GM19023 (cell line): ENCODE measurements at regions not wholly inside any gene's neighbourhood (a gene's known extent, or its start where the extent isn't known, plus 50 kb on each side); places are given as distances from the start of the nearest gene placed in this dataset.
"Not testable (repeated sequence)": the region's sequence is repeated elsewhere in the genome, so short reads cannot be mapped to it uniquely, and the experiment has no call there.

Experiments
- ATAC-seq: cut with Tn5 transposase; IDR thresholded peaks from one replicate; pipeline ENCODE4 v1.9.1; 2021; ENCODE audit warnings: mild to moderate bottlenecking, moderate library complexity; ENCODE audit not compliant: unreplicated experiment

- ATAC-seq, result no peak
Measured at GRCh38 chr2:126288362-126288761, 367.6 kb upstream of the GYPC start.

- not testable (repeated sequence) for ATAC-seq
Measured at GRCh38 chr2:126293962-126294361, 362.0 kb upstream of the GYPC start.

GRCh38 chr2:126299469-126299976 is 356.4 kb upstream of the GYPC start:
- no peak for ATAC-seq

GRCh38 chr2:126300348-126300747 is 355.6 kb upstream of the GYPC start:
- ATAC-seq, result no peak

- ATAC-seq, result no peak
Measured at GRCh38 chr2:126302043-126302442, 353.9 kb upstream of the GYPC start.

- ATAC-seq, result no peak
Measured at GRCh38 chr2:126303113-126303512, 352.8 kb upstream of the GYPC start.

- no peak for ATAC-seq
Measured at GRCh38 chr2:126304154-126304553, 351.8 kb upstream of the GYPC start.

- no peak for ATAC-seq
Measured at GRCh38 chr2:126306539-126306938, 349.4 kb upstream of the GYPC start.

- ATAC-seq, result no peak
Measured at GRCh38 chr2:126307740-126308139, 348.2 kb upstream of the GYPC start.

GRCh38 chr2:126309185-126309584 is 346.8 kb upstream of the GYPC start:
- no peak for ATAC-seq

- ATAC-seq, result no peak
Measured at GRCh38 chr2:126312579-126312978, 343.4 kb upstream of the GYPC start.

- no peak for ATAC-seq
Measured at GRCh38 chr2:126315828-126316227, 340.1 kb upstream of the GYPC start.

GRCh38 chr2:126317790-126318431 is 338.0 kb upstream of the GYPC start:
- ATAC-seq, result no peak

GRCh38 chr2:126322342-126322741 is 333.6 kb upstream of the GYPC start:
- no peak for ATAC-seq

- ATAC-seq, result no peak
Measured at GRCh38 chr2:126325202-126325601, 330.8 kb upstream of the GYPC start.

- no peak for ATAC-seq
Measured at GRCh38 chr2:126329173-126329572, 326.8 kb upstream of the GYPC start.

GRCh38 chr2:126342457-126342856 is 313.5 kb upstream of the GYPC start:
- ATAC-seq, result no peak

- no peak for ATAC-seq
Measured at GRCh38 chr2:126343136-126343535, 312.8 kb upstream of the GYPC start.

GRCh38 chr2:126344493-126344892 is 311.5 kb upstream of the GYPC start:
- peak; percentile 70 for ATAC-seq

- no peak for ATAC-seq
Measured at GRCh38 chr2:126345691-126346090, 310.3 kb upstream of the GYPC start.

- ATAC-seq, result no peak
Measured at GRCh38 chr2:126356631-126357030, 299.3 kb upstream of the GYPC start.

- no peak for ATAC-seq
Measured at GRCh38 chr2:126358122-126358521, 297.8 kb upstream of the GYPC start.

GRCh38 chr2:126359494-126359893 is 296.5 kb upstream of the GYPC start:
- ATAC-seq, result peak; percentile 80
